ENCODE measurements at regions not wholly inside any gene's neighbourhood (a gene's known extent, or its start where the extent isn't known, plus 50 kb on each side); places are given as distances from the start of the nearest gene placed in this dataset.

DNA sequence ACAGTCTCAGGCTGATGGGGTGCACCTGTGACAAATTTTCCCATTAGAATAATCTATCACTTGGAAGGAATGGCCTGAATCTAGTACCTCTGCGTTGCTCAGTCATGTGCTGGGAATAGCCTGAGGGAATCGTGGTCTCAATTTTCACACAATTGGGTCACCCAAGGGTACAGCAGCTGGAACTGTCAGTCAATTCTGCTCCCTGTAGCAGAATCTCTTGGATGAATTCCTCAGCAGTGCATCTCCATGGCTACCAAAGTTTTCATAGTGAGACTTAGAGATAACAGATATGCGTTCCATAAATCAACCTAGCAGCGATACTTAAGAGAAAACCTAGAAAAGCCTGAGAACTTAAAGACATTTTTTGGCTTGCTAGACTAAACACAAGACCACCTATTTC lies 288.7 kb upstream of the CTSO start:
- no peak for ATAC-seq (replicated peaks in 6 of 8)
- H3K4me3 ChIP-seq, result no peak overlapping the region
- WGBS, 10 experiments, result 47 to 100% (median 83%) methylated on average over 1 to 4 of the region's 4 CpGs
- H3K27ac ChIP-seq, result no peak overlapping the region
- in situ Hi-C loops (cut with MboI; ENCODE audit: low pct_unique_long_range_greater_than_20kb in 2 of 9, low sequenced_read_pairs in 9 of 9, unreplicated experiment in 9 of 9), result no loop called here
- H3K4me1 ChIP-seq (replicated peaks in 1 of 2), result no peaks in the 10 kb centered on the region

GRCh38 chr4:156241896-156242295 lies 288.2 kb upstream of the CTSO start:
- Histone ChIP-seq H3K27ac (no peak overlapping the region), H3K4me1 (replicated peaks in 1 of 2) (peaks cover 0 to 3% of the 10 kb centered on the region in 2 donors), H3K4me3 (no peak overlapping the region)
- no peak for ATAC-seq (replicated peaks in 6 of 8)
- WGBS, 10 experiments, result 0 to 100% (median 64%) methylated on average over 1 to 2 of the region's 2 CpGs; no CpG with 5 or more reads in 2 of the 10 experiments
- in situ Hi-C loops (cut with MboI; ENCODE audit: low pct_unique_long_range_greater_than_20kb in 2 of 9, low sequenced_read_pairs in 9 of 9, unreplicated experiment in 9 of 9), result no loop called here

DNA sequence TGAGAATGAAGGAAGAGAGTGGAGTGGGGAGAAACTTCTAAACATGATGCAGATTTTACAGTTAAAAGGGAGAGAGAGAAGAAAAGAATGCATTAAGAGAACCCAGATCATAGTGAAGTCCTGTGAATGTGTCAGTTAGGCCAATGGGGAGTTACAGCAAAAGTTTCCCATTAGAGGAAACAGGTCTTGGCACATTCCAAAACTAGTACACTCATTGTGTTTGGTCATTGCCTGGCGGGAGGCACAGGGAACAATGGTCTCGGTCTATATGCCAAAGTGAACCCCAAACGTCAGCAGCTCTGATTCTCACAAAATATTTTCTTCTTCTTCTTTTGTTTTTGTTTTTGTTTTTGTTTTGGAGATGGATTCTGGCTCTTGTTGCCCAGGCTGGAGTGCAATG lies 284.5 kb upstream of the CTSO start:
- peaks cover 0 to 3% of the 10 kb centered on the region in 2 donors for H3K4me1 ChIP-seq (replicated peaks in 1 of 2)
- no peak for ATAC-seq (replicated peaks in 6 of 8)
- in situ Hi-C loops (cut with MboI; ENCODE audit: low pct_unique_long_range_greater_than_20kb in 2 of 9, low sequenced_read_pairs in 9 of 9, unreplicated experiment in 9 of 9), result no loop called here
- no peak overlapping the region for H3K27ac ChIP-seq
- H3K4me3 ChIP-seq, result no peak overlapping the region
- 50 to 100% (median 70%) methylated on average over 1 to 3 of the region's 3 CpGs; no CpG with 5 or more reads in 1 of the 10 experiments for WGBS, 10 experiments

DNA sequence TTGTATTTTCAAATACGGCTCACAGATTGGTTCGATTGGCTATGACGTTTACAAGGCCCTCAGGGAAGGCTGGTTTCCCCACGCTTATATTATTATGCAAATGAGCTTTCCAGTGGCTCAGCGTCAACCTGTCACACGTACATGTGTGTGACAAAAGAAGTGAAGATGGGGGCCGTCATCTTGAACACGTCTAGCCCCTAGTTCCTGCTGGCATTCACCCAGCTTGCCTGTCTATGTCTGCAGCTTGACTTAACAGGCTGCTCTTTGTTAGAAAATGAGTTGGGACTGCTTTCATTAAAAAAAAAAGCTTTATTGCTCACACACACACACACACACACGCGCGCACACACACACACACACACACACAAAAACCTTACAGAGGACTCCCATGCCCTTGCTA lies 283.6 kb upstream of the CTSO start:
- Histone ChIP-seq H3K27ac (no peak overlapping the region), H3K4me1 (replicated peaks in 1 of 2) (peaks cover 0 to 3% of the 10 kb centered on the region in 2 donors), H3K4me3 (no peak overlapping the region)
- ATAC-seq (replicated peaks in 6 of 8), result peak in 5 of 8 experiments; percentile 42 to 68 (median 48)
- in situ Hi-C loops (cut with MboI; ENCODE audit: low pct_unique_long_range_greater_than_20kb in 2 of 9, low sequenced_read_pairs in 9 of 9, unreplicated experiment in 9 of 9), result no loop called here
- 41 to 70% (median 53%) methylated on average over 3 to 11 of the region's 11 CpGs for WGBS, 10 experiments

GRCh38 chr4:156230176-156230575 lies 276.5 kb upstream of the CTSO start:
- Histone ChIP-seq H3K4me1 (replicated peaks in 1 of 2) (peaks cover 3 to 4% of the 10 kb centered on the region in 2 donors), H3K27ac (no peak overlapping the region), H3K4me3 (no peak overlapping the region)
- no peak for ATAC-seq (replicated peaks in 6 of 8)
- WGBS, 10 experiments, result 11 to 100% (median 55%) methylated on average over 1 of the region's 1 CpG; no CpG with 5 or more reads in 2 of the 10 experiments
- in situ Hi-C loops (cut with MboI; ENCODE audit: low pct_unique_long_range_greater_than_20kb in 2 of 9, low sequenced_read_pairs in 9 of 9, unreplicated experiment in 9 of 9), result no loop called here

DNA sequence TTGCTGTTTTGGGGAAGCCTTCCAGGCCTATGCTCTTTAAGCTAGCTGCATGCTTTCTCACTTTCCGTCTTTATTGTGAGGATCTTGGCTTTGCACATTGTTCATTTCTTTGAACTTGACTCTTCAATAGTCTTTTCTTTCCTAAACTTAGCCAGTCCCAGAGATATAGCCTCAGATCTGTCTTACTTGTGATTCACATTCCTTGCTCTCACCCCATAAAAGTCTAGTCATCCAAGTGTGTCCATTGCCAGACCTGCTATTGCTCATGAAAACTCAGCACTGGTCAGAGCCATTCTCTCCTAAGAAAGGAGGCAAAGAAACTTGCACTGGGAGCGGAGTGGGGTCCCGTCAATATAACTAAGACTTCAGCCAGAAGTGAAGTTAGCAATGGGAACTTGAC lies 275.0 kb upstream of the CTSO start:
- 40 to 100% (median 80%) methylated on average over 1 to 3 of the region's 3 CpGs; no CpG with 5 or more reads in 1 of the 10 experiments for WGBS, 10 experiments
- no peak for ATAC-seq (replicated peaks in 6 of 8)
- Histone ChIP-seq H3K4me3 (no peak overlapping the region), H3K4me1 (replicated peaks in 1 of 2) (peaks cover 3 to 4% of the 10 kb centered on the region in 2 donors), H3K27ac (no peak overlapping the region)
- in situ Hi-C loops (cut with MboI; ENCODE audit: low pct_unique_long_range_greater_than_20kb in 2 of 9, low sequenced_read_pairs in 9 of 9, unreplicated experiment in 9 of 9), result no loop called here

GRCh38 chr4:156227321-156227720 lies 273.7 kb upstream of the CTSO start:
- ATAC-seq (replicated peaks in 6 of 8), result no peak
- H3K27ac ChIP-seq, result no peak overlapping the region
- in situ Hi-C loops (cut with MboI; ENCODE audit: low pct_unique_long_range_greater_than_20kb in 2 of 9, low sequenced_read_pairs in 9 of 9, unreplicated experiment in 9 of 9), result no loop called here

DNA sequence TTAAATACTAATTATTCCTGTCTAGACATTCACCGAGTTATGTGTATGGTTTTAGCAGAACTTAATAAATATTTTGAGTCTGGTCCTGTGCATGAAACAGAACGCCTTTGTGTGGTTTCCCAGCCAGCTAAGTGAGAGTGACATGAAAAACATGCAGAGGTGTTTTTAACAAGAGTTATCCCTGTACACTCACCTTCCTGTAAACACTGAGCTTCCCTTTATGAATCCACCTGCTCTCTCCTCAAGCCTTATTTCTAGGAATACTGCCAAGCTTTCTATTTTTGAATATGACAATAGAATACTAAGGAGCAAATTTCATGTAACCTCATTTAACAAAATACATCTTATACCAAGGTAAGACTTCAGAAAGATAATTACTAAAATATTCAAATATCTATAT lies 270.3 kb upstream of the CTSO start:
- ATAC-seq (replicated peaks in 6 of 8), result no peak
- in situ Hi-C loops (cut with MboI; ENCODE audit: low pct_unique_long_range_greater_than_20kb in 2 of 9, low sequenced_read_pairs in 9 of 9, unreplicated experiment in 9 of 9), result no loop called here
- H3K27ac ChIP-seq, result no peak overlapping the region
- no peaks in the 10 kb centered on the region for H3K4me1 ChIP-seq (replicated peaks in 1 of 2)
- H3K4me3 ChIP-seq, result no peak overlapping the region
- WGBS, 10 experiments, result 20 to 100% (median 66%) methylated on average over 1 to 2 of the region's 2 CpGs; no CpG with 5 or more reads in 2 of the 10 experiments

More at GRCh38 chr4:156227321-156227720, 273.7 kb upstream of the CTSO start:
- Histone ChIP-seq H3K4me1 (replicated peaks in 1 of 2) (peaks cover 3 to 4% of the 10 kb centered on the region in 2 donors), H3K4me3 (no peak overlapping the region)

GRCh38 chr4:156217236-156217635 lies 263.6 kb upstream of the CTSO start:
- 0 to 100% (median 80%) methylated on average over 1 of the region's 1 CpG; no CpG with 5 or more reads in 2 of the 10 experiments for WGBS, 10 experiments
- Histone ChIP-seq H3K27ac (no peak overlapping the region), H3K4me3 (no peak overlapping the region), H3K4me1 (replicated peaks in 1 of 2) (no peaks in the 10 kb centered on the region)
- ATAC-seq (replicated peaks in 6 of 8), result no peak
- in situ Hi-C loops (cut with MboI; ENCODE audit: low pct_unique_long_range_greater_than_20kb in 2 of 9, low sequenced_read_pairs in 9 of 9, unreplicated experiment in 9 of 9), result no loop called here

- no peaks in the 10 kb centered on the region for H3K4me1 ChIP-seq (replicated peaks in 1 of 2)
- H3K27ac ChIP-seq, result no peak overlapping the region
- in situ Hi-C loops (cut with MboI; ENCODE audit: low pct_unique_long_range_greater_than_20kb in 2 of 9, low sequenced_read_pairs in 9 of 9, unreplicated experiment in 9 of 9), result no loop called here
- no peak for ATAC-seq (replicated peaks in 6 of 8)
- no peak overlapping the region for H3K4me3 ChIP-seq
These were observed 247.4 kb upstream of the CTSO start for GRCh38 chr4:156201050-156201449.

- ATAC-seq (replicated peaks in 6 of 8), result no peak
- in situ Hi-C loops (cut with MboI; ENCODE audit: low pct_unique_long_range_greater_than_20kb in 2 of 9, low sequenced_read_pairs in 9 of 9, unreplicated experiment in 9 of 9), result loop anchor here in 1 of 9 experiments (25.0 kb wide), 1 partner anchor 264 kb away; no protein-coding TSS in a partner anchor
These were observed 244.8 kb upstream of the CTSO start for GRCh38 chr4:156198511-156198910.

GRCh38 chr4:156197216-156197615 lies 243.6 kb upstream of the CTSO start:
- H3K4me1 ChIP-seq (replicated peaks in 1 of 2), result no peaks in the 10 kb centered on the region
- in situ Hi-C loops (cut with MboI; ENCODE audit: low pct_unique_long_range_greater_than_20kb in 2 of 9, low sequenced_read_pairs in 9 of 9, unreplicated experiment in 9 of 9), result loop anchor here in 1 of 9 experiments (25.0 kb wide), 1 partner anchor 265 kb away; no protein-coding TSS in a partner anchor
- no peak overlapping the region for H3K27ac ChIP-seq
- H3K4me3 ChIP-seq, result no peak overlapping the region
- no peak for ATAC-seq (replicated peaks in 6 of 8)
- WGBS, 10 experiments, result 0 to 94% (median 81%) methylated on average over 2 to 7 of the region's 8 CpGs; no CpG with 5 or more reads in 2 of the 10 experiments

More at GRCh38 chr4:156198511-156198910, 244.8 kb upstream of the CTSO start:
- no peaks in the 10 kb centered on the region for H3K4me1 ChIP-seq (replicated peaks in 1 of 2)
- no peak overlapping the region for H3K27ac ChIP-seq
- H3K4me3 ChIP-seq, result no peak overlapping the region
- WGBS, 10 experiments, result 74 to 100% (median 92%) methylated on average over 1 to 14 of the region's 15 CpGs; no CpG with 5 or more reads in 5 of the 10 experiments

DNA sequence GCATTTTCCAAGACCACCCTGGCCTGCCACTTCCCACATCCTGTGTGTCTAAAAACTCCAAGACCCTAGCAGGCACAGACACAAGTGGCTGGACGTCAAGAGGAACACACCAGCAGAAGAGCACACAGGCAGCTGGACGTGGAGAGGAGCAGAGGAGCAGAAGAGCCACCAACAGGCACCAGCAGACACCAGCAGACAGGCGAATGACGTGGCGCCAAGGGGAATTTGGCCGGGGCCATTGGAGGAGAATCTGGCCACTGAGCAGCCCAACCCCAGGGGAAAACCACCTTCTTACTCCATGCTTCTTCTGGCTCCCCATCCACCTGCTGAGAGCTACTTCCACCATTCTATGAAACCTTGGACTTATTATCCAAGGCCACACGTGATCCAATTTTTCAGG lies 243.1 kb upstream of the CTSO start:
- WGBS, 10 experiments, result 34 to 93% (median 58%) methylated on average over 1 to 6 of the region's 7 CpGs; no CpG with 5 or more reads in 4 of the 10 experiments
- Histone ChIP-seq H3K27ac (no peak overlapping the region), H3K4me3 (no peak overlapping the region), H3K4me1 (replicated peaks in 1 of 2) (no peaks in the 10 kb centered on the region)
- no peak for ATAC-seq (replicated peaks in 6 of 8)
- in situ Hi-C loops (cut with MboI; ENCODE audit: low pct_unique_long_range_greater_than_20kb in 2 of 9, low sequenced_read_pairs in 9 of 9, unreplicated experiment in 9 of 9), result loop anchor here in 1 of 9 experiments (25.0 kb wide), 1 partner anchor 266 kb away; no protein-coding TSS in a partner anchor

GRCh38 chr4:156195914-156196313 lies 242.2 kb upstream of the CTSO start:
- H3K4me3 ChIP-seq, result no peak overlapping the region
- H3K4me1 ChIP-seq (replicated peaks in 1 of 2), result no peaks in the 10 kb centered on the region
- no peak overlapping the region for H3K27ac ChIP-seq
- in situ Hi-C loops (cut with MboI; ENCODE audit: low pct_unique_long_range_greater_than_20kb in 2 of 9, low sequenced_read_pairs in 9 of 9, unreplicated experiment in 9 of 9), result loop anchor here in 1 of 9 experiments (25.0 kb wide), 1 partner anchor 266 kb away; no protein-coding TSS in a partner anchor
- ATAC-seq (replicated peaks in 6 of 8), result no peak

All from motor neuron (in vitro differentiated cells).